Left lung (tissue), 4 donors: ENCODE measurements at regions not wholly inside any gene's neighbourhood (a gene's known extent, or its start where the extent isn't known, plus 50 kb on each side); places are given as distances from the start of the nearest gene placed in this dataset.

Experiments used
- ATAC-seq: fragments of 200-7000 bp; cut with Tn5 transposase; one replicate; pipeline ENCODE4 v1.9.1; 2020; ENCODE audit warnings: moderate library complexity
- DNase-seq, 4 donors: peaks; one replicate each; pipeline ENCODE4 v3.0.0-alpha.2; 2013 to 2020
- H3K27ac ChIP-seq, 2 donors: fragments of 200-600 bp; sonication (generic) in 1 of 2; one replicate each; pipeline versions ENCODE4 v1.5.0 to v1.8.0; 2020 to 2021
- H3K27me3 ChIP-seq, 2 donors: fragments of 200-600 bp; sonication (generic) in 1 of 2; one replicate each; pipeline versions ENCODE4 v1.5.0 to v1.8.0; 2020 to 2021
- H3K36me3 ChIP-seq, 2 donors: fragments of 200-600 bp; sonication (generic) in 1 of 2; one replicate each; pipeline versions ENCODE4 v1.5.0 to v1.8.0; 2020 to 2021
- H3K4me1 ChIP-seq, 2 donors: fragments of 200-600 bp; one replicate each; pipeline ENCODE4 v1.8.0; 2021
- H3K4me3 ChIP-seq, 2 donors: fragments of 200-600 bp; sonication (generic) in 1 of 2; one replicate each; pipeline versions ENCODE4 v1.5.0 to v1.8.0; 2020 to 2021; ENCODE audit warnings: mild to moderate bottlenecking in 1 of 2
- H3K9me3 ChIP-seq, 2 donors: fragments of 200-600 bp; sonication (generic) in 1 of 2; one replicate each; pipeline versions ENCODE4 v1.5.0 to v1.8.0; 2020 to 2021
- intact Hi-C, 2 donors: fragments of 100-400 bp; cut with DNase I; formaldehyde crosslinking; loops; one replicate each; pipeline versions ENCODE4 v1.11.2 to v1.14.2; 2022
- TF ChIP-seq, protein P1 (sequence below), 2 donors: fragments of 200-600 bp; sonication (generic) in 1 of 2; IDR thresholded peaks; one replicate each; pipeline versions ENCODE4 v1.5.0 to v1.8.0; 2021; ENCODE audit warnings: antibody characterized with exemption in 2 of 2
- donor health status: DM: no; HTN: yes; CAD: no.
- donor health status: DM: no; HTN: no; CAD: no.

DNA sequence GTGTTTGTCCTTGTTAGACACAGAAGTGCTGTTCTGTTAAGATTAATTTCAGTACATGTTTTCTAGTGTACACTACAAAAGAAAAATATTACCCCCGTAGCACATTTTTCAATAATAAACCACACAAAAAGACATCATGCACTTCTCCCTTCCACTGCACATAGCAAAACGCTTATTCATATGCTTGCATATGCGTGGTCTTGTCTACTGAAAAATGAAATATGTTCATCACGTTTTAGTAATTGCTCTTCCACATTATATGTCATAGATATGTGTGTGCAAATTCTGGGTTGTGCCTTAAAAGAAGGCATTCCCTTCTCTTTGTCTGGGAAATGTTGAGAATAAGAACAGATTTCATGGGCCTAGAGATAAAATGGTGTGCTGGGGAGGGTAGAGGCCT lies 353.9 kb downstream of the NSUN3 start:
- no peaks in the 10 kb centered on the region for H3K36me3 ChIP-seq
- intact Hi-C loops: no loop called here
- no peaks in the 10 kb centered on the region for H3K4me1 ChIP-seq
- peaks cover 0 to 5% of the 10 kb centered on the region in 2 donors for H3K9me3 ChIP-seq
- ATAC-seq (no peak), DNase-seq (no peak)
- TF ChIP-seq, protein P1, sequence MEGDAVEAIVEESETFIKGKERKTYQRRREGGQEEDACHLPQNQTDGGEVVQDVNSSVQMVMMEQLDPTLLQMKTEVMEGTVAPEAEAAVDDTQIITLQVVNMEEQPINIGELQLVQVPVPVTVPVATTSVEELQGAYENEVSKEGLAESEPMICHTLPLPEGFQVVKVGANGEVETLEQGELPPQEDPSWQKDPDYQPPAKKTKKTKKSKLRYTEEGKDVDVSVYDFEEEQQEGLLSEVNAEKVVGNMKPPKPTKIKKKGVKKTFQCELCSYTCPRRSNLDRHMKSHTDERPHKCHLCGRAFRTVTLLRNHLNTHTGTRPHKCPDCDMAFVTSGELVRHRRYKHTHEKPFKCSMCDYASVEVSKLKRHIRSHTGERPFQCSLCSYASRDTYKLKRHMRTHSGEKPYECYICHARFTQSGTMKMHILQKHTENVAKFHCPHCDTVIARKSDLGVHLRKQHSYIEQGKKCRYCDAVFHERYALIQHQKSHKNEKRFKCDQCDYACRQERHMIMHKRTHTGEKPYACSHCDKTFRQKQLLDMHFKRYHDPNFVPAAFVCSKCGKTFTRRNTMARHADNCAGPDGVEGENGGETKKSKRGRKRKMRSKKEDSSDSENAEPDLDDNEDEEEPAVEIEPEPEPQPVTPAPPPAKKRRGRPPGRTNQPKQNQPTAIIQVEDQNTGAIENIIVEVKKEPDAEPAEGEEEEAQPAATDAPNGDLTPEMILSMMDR (IDR thresholded peaks at IDR 0.05): no peak
- H3K4me3 ChIP-seq: no peak overlapping the region
- no peaks in the 10 kb centered on the region for H3K27me3 ChIP-seq
- H3K27ac ChIP-seq: no peak overlapping the region

DNA sequence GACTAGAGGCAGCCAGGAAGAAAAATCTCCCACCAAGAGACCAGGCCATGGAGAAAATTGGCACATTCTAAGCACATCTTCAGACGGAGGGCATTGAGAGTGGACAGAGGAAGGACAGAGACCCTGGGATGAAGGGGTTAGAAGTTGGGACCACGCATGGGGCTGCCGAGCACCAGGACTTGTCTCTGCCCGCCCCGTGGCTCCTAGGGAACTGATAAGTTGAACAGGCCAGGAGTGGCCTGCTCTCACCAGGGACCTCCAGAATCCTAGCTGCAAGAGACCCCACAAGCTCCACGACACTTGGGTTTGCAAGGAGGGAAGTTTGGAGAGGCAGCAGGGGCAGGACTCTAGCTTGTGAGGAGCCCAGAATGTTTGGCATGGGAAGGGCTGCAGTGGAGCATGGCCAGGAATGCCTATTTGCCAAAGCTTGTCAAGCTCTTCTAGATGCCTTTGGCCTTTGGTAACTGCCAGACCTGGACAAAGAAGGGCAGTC lies 355.1 kb downstream of the NSUN3 start:
- intact Hi-C loops: no loop called here
- Histone ChIP-seq H3K4me1 (no peaks in the 10 kb centered on the region), H3K9me3 (peaks cover 0 to 5% of the 10 kb centered on the region in 2 donors), H3K27ac (no peak overlapping the region), H3K27me3 (no peaks in the 10 kb centered on the region), H3K36me3 (no peaks in the 10 kb centered on the region), H3K4me3 (no peak overlapping the region)
- peak in 1 of 4 donors; percentile 19 for DNase-seq
- TF ChIP-seq, protein P1 (IDR thresholded peaks at IDR 0.05): no peak
- no peak for ATAC-seq

DNA sequence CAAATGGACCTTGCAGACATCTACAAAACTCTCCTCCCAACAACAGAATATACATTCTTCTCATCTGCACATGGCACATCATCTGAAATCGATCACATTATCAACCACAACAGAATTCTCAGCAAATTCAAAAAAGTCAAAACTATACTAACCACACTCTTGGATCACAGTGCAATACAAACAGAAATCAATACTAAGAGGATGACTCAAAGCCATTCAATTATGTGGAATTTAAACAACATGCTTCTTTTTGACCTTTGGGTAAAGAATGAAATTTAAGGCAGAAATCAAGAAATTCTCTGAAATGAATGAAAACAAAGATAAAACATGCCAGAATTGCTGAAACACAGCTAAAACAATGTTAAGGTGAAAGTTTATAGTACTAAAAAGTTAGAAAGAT lies 358.1 kb downstream of the NSUN3 start:
- Histone ChIP-seq H3K9me3 (peaks cover 0 to 7% of the 10 kb centered on the region in 2 donors), H3K27me3 (no peaks in the 10 kb centered on the region), H3K4me1 (no peaks in the 10 kb centered on the region), H3K4me3 (no peak overlapping the region), H3K36me3 (no peaks in the 10 kb centered on the region), H3K27ac (no peak overlapping the region)
- intact Hi-C loops: no loop called here
- ATAC-seq (no peak), DNase-seq (no peak)
- TF ChIP-seq, protein P1 (IDR thresholded peaks at IDR 0.05): no peak

DNA sequence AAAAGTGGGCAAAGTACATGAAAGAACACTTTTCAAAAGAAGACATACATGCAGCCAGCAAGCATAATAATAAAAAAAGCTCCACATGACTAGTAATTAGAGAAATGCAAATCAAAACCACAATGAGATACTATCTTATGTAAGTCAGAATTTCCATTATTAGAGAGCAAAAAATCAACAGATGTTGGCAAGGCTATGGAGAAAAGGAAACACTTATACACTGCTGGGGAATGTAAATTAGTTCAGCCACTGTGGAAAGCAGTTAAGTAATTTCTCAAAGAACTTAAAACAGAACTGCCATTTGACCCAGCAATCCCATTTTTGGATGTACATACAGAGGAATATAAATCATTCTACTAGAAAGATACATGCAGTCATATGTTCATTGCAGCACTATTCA lies 360.7 kb downstream of the NSUN3 start:
- intact Hi-C loops: no loop called here
- no peak for DNase-seq
- peaks cover 0 to 17% of the 10 kb centered on the region in 2 donors for H3K9me3 ChIP-seq

DNA sequence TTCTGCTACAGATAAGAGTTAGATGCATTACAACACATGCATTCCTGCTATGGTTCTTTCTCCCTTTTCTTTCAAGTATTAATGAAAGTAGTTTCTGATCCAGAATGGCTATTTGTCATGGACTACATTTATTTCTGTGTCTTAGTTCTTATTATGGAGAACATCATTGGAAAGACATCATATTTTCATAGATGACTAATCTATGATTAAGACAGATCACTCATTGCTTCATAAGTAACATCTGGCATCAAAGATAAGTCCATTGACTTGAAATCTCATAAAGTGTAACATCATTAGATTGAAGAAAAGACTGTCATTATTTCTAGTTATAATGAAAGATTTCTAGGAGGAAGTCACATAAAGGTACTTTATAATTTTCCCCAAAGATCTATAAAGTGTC lies 366.7 kb downstream of the NSUN3 start:
- Histone ChIP-seq H3K9me3 (peaks cover 0 to 11% of the 10 kb centered on the region in 2 donors), H3K4me1 (no peaks in the 10 kb centered on the region), H3K4me3 (no peak overlapping the region), H3K36me3 (no peaks in the 10 kb centered on the region), H3K27me3 (no peaks in the 10 kb centered on the region), H3K27ac (no peak overlapping the region)
- DNase-seq (no peak), ATAC-seq (no peak)
- TF ChIP-seq, protein P1 (IDR thresholded peaks at IDR 0.05): no peak
- intact Hi-C loops: no loop called here

More for the DNA sequence above, 360.7 kb downstream of the NSUN3 start:
- H3K4me1 ChIP-seq: no peaks in the 10 kb centered on the region
- TF ChIP-seq, protein P1 (IDR thresholded peaks at IDR 0.05): no peak
- no peaks in the 10 kb centered on the region for H3K27me3 ChIP-seq
- H3K4me3 ChIP-seq: no peak overlapping the region
- no peaks in the 10 kb centered on the region for H3K36me3 ChIP-seq
- no peak overlapping the region for H3K27ac ChIP-seq
- no peak for ATAC-seq
